Esophagus muscularis mucosa (tissue), 4 donors: ENCODE measurements at regions not wholly inside any gene's neighbourhood (a gene's known extent, or its start where the extent isn't known, plus 50 kb on each side); places are given as distances from the start of the nearest gene placed in this dataset.

Experiments used
- DNase-seq: peaks from one replicate; pipeline ENCODE4 v3.0.0-alpha.2; 2017; ENCODE audit errors: extremely low spot score
- H3K27ac ChIP-seq, 4 donors: fragments of 200-600 bp; sonication (generic); replicated peaks in 1 of 4; 1 replicate in 3 of 4; 2 replicates in 1 of 4; pipeline ENCODE4 v1.5.1; 2016 to 2019; ENCODE audit warnings: mild to moderate bottlenecking in 1 of 4
- H3K27me3 ChIP-seq, 4 donors: fragments of 200-600 bp; sonication (generic); one replicate each; pipeline versions ENCODE4 v1.5.1 to v1.6.0; 2016 to 2019
- H3K36me3 ChIP-seq, 4 donors: fragments of 200-600 bp; sonication (generic); one replicate each; pipeline ENCODE4 v1.5.1; 2016 to 2019
- H3K4me1 ChIP-seq, 4 donors: fragments of 200-600 bp; sonication (generic); one replicate each; pipeline ENCODE4 v1.5.1; 2016 to 2019
- H3K4me3 ChIP-seq, 4 donors: fragments of 200-600 bp; sonication (generic); 1 replicate in 2 of 4; 2 replicates in 2 of 4; pipeline ENCODE4 v1.5.1; 2016 to 2019; ENCODE audit warnings: mild to moderate bottlenecking in 4 of 4, moderate library complexity in 1 of 4
- H3K9me3 ChIP-seq, 4 donors: fragments of 200-600 bp; sonication (generic); 1 replicate in 3 of 4; 2 replicates in 1 of 4; pipeline ENCODE4 v1.5.1; 2016 to 2019
- CTCF ChIP-seq, 3 experiments: fragments of 200-600 bp in 2 of 3; fragments of 450-650 bp in 1 of 3; sonication (generic) in 2 of 3; IDR thresholded peaks; one replicate each; pipeline ENCODE4 v1.5.1; 2017 to 2019; ENCODE audit warnings: antibody characterized with exemption in 3 of 3, mild to moderate bottlenecking in 2 of 3, moderate library complexity in 1 of 3
- EP300 ChIP-seq: sonication (generic); formaldehyde crosslinking; IDR thresholded peaks from one replicate; pipeline ENCODE4 v1.6.1; 2017; ENCODE audit warnings: antibody characterized with exemption
- POLR2A ChIP-seq: fragments of 450-650 bp; IDR thresholded peaks from one replicate; pipeline ENCODE4 v1.6.1; 2017; ENCODE audit warnings: antibody characterized with exemption, moderate library complexity, mild to moderate bottlenecking, low read depth
- POLR2AphosphoS5 ChIP-seq, 2 donors: sonication (generic); formaldehyde crosslinking; IDR thresholded peaks; one replicate each; pipeline ENCODE4 v1.6.1; 2017; ENCODE audit warnings: antibody characterized with exemption in 2 of 2
- WGBS: methylation state at CpG from one replicate; pipeline ENCODE4 v1.1.5; 2018; 5-methylcytosine and 5-hydroxymethylcytosine counted together
- intact Hi-C: fragments of 100-400 bp; cut with DNase I; formaldehyde crosslinking; loops from one replicate; pipeline ENCODE4 v1.15.1; 2023

- WGBS, result 87% methylated on average over 2 of the region's 2 CpGs
Observed at GRCh38 chr2:147086715-147087114, 758.1 kb upstream of the ACVR2A start.

DNA sequence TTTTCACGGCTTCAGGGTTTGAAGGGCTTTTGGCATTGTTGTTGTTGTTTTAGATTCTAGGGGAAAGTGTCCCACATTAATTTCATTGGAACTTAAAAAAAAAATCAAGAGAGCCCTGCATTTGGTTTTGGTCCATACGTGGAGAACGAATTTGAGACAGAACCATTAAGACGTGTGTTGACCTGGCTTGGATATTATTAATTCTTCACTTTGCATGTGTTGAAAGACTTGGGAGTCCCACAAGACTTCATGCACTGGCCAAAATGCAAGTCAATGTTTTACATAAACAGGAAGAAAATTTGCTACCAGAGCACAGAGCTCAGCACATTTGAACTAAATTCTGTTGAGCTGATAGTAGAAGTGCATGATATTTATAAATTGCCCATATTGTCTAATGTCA, 761.2 kb upstream of the ACVR2A start:
- Histone ChIP-seq H3K9me3 (no peaks in the 10 kb centered on the region), H3K4me1 (peaks cover 0 to 22% (median 13%) of the 10 kb centered on the region in 4 donors), H3K27ac (peak overlapping the region in 1 of 4 donors; percentile 62), H3K27me3 (no peaks in the 10 kb centered on the region), H3K4me3 (no peak overlapping the region), H3K36me3 (no peaks in the 10 kb centered on the region)
- WGBS, result 83% methylated on average over 4 of the region's 4 CpGs
- TF ChIP-seq POLR2A (no peak), EP300 (no peak), POLR2AphosphoS5 (IDR thresholded peaks at IDR 0.05) (no peak), CTCF (IDR thresholded peaks at IDR 0.05) (no peak)
- intact Hi-C loops, result loop anchor here (10.0 kb wide), 1 partner anchor 821 kb away; no protein-coding TSS in a partner anchor
- no peak for DNase-seq

More at GRCh38 chr2:147086715-147087114, 758.1 kb upstream of the ACVR2A start:
- Histone ChIP-seq H3K9me3 (no peaks in the 10 kb centered on the region), H3K27me3 (no peaks in the 10 kb centered on the region), H3K4me1 (peaks cover 0 to 22% (median 13%) of the 10 kb centered on the region in 4 donors), H3K36me3 (no peaks in the 10 kb centered on the region), H3K4me3 (no peak overlapping the region), H3K27ac (no peak overlapping the region)
- no peak for DNase-seq
- intact Hi-C loops, result loop anchor here (10.0 kb wide), 1 partner anchor 818 kb away; no protein-coding TSS in a partner anchor
- no peak for TF ChIP-seq EP300
- TF ChIP-seq POLR2A, result no peak
- no peak for TF ChIP-seq CTCF (IDR thresholded peaks at IDR 0.05)
- no peak for TF ChIP-seq POLR2AphosphoS5 (IDR thresholded peaks at IDR 0.05)

GRCh38 chr2:147082850-147083522, 761.8 kb upstream of the ACVR2A start:
- no peaks in the 10 kb centered on the region for H3K27me3 ChIP-seq
- H3K27ac ChIP-seq, result peak overlapping the region in 1 of 4 donors; percentile 62
- WGBS, result 57% methylated on average over 3 of the region's 3 CpGs
- no peaks in the 10 kb centered on the region for H3K36me3 ChIP-seq
- H3K4me1 ChIP-seq, result peaks cover 0 to 22% (median 13%) of the 10 kb centered on the region in 4 donors
- H3K4me3 ChIP-seq, result no peak overlapping the region
- intact Hi-C loops, result loop anchor here (10.0 kb wide), 1 partner anchor 822 kb away; no protein-coding TSS in a partner anchor
- DNase-seq, result no peak
- no peaks in the 10 kb centered on the region for H3K9me3 ChIP-seq
- TF ChIP-seq EP300, result no peak
- peak; percentile 68 to 90 (median 75) for TF ChIP-seq CTCF (IDR thresholded peaks at IDR 0.05)

GRCh38 chr2:147081831-147082230, 763.0 kb upstream of the ACVR2A start:
- TF ChIP-seq EP300, result no peak
- no peak for TF ChIP-seq CTCF (IDR thresholded peaks at IDR 0.05)
- TF ChIP-seq POLR2A, result no peak
- TF ChIP-seq POLR2AphosphoS5 (IDR thresholded peaks at IDR 0.05), result no peak
- H3K36me3 ChIP-seq, result no peaks in the 10 kb centered on the region
- intact Hi-C loops, result loop anchor here (10.0 kb wide), 1 partner anchor 823 kb away; no protein-coding TSS in a partner anchor
- H3K27me3 ChIP-seq, result no peaks in the 10 kb centered on the region
- 73% methylated on average over 4 of the region's 4 CpGs for WGBS
- H3K9me3 ChIP-seq, result no peaks in the 10 kb centered on the region
- DNase-seq, result no peak
- no peak overlapping the region for H3K4me3 ChIP-seq
- H3K27ac ChIP-seq, result no peak overlapping the region
- H3K4me1 ChIP-seq, result peaks cover 0 to 22% (median 13%) of the 10 kb centered on the region in 4 donors
